Ishikawa (cell line): ENCODE measurements at regions not wholly inside any gene's neighbourhood (a gene's known extent, or its start where the extent isn't known, plus 50 kb on each side); places are given as distances from the start of the nearest gene placed in this dataset.

Experiments
- CEBPB ChIP-seq: IDR thresholded peaks from 2 replicates; pipeline ENCODE4 v1.6.1; 2012
- RAD21 ChIP-seq: IDR thresholded peaks from 2 replicates; pipeline ENCODE4 v1.6.1; 2012; ENCODE audit warnings: low read depth
- REST ChIP-seq: IDR thresholded peaks from 2 replicates; pipeline ENCODE4 v1.6.1; 2012; ENCODE audit warnings: low read depth, mild to moderate bottlenecking
- TAF1 ChIP-seq: IDR thresholded peaks from 2 replicates; pipeline ENCODE4 v1.6.1; 2012; ENCODE audit warnings: low read depth, mild to moderate bottlenecking
- TCF12 ChIP-seq: IDR thresholded peaks from 2 replicates; pipeline ENCODE4 v1.6.1; 2012; ENCODE audit warnings: low read depth
- YY1 ChIP-seq: IDR thresholded peaks from 2 replicates; pipeline ENCODE4 v1.6.1; 2012; ENCODE audit warnings: low read depth
- TF ChIP-seq, protein P1 (sequence below): IDR thresholded peaks from 2 replicates; pipeline ENCODE4 v1.6.1; 2012

DNA sequence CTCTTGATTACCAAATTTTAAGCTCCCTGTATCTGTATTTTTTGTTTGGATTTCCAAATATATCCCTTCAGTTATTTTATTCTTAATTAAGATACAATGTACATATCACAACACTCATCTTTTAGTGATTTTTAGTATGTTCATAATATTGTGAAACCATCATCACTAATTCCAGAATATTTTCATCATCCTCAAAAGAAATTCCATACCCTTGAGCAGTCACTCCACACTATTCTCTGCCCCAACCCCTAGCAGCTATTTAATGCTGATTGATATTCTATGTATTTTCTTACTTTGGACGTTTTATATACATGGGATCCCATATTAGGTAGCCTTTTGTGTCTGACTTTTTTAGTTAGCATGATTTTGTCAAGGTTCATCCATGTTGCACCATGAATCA lies 127.4 kb upstream of the SLC8A1 start:
- TF ChIP-seq TCF12: no peak
- no peak for TF ChIP-seq CEBPB
- TF ChIP-seq, protein P1, sequence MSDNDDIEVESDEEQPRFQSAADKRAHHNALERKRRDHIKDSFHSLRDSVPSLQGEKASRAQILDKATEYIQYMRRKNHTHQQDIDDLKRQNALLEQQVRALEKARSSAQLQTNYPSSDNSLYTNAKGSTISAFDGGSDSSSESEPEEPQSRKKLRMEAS: no peak
- TF ChIP-seq TAF1: no peak
- no peak for TF ChIP-seq REST
- no peak for TF ChIP-seq YY1
- no peak for TF ChIP-seq RAD21
